MM.1S (cell line): ENCODE measurements at regions not wholly inside any gene's neighbourhood (a gene's known extent, or its start where the extent isn't known, plus 50 kb on each side); places are given as distances from the start of the nearest gene placed in this dataset.

Experiments used
- DNase-seq: peaks from one replicate; pipeline ENCODE4 v3.0.0-alpha.2; 2015
- H2AFZ ChIP-seq: fragments of 300-600 bp; sonication (generic); 2 replicates; pipeline ENCODE4 v1.6.0; 2016; ENCODE audit warnings: antibody characterized with exemption, low read length
- H3F3A ChIP-seq: fragments of 300-600 bp; sonication (generic); 2 replicates; pipeline ENCODE4 v1.6.1; 2016; ENCODE audit warnings: mild to moderate bottlenecking, antibody characterized with exemption, low read length, moderate library complexity, mixed read lengths; ENCODE audit not compliant: insufficient read depth
- H3K27ac ChIP-seq: fragments of 300-600 bp; sonication (generic); 2 replicates; pipeline ENCODE4 v1.5.1; 2016; ENCODE audit warnings: mild to moderate bottlenecking, low read length
- H3K27me3 ChIP-seq: fragments of 300-600 bp; sonication (generic); replicated peaks from 2 replicates; pipeline ENCODE4 v1.6.0; 2016; ENCODE audit warnings: low read length; ENCODE audit not compliant: insufficient read depth
- H3K36me3 ChIP-seq: fragments of 300-600 bp; sonication (generic); replicated peaks from 2 replicates; pipeline ENCODE4 v1.6.1; 2016; ENCODE audit warnings: mild to moderate bottlenecking, low read length, mixed read lengths; ENCODE audit not compliant: insufficient read depth
- H3K4me1 ChIP-seq: fragments of 300-600 bp; sonication (generic); 2 replicates; pipeline ENCODE4 v1.6.1; 2016; ENCODE audit warnings: low read length, mixed read lengths
- H3K4me2 ChIP-seq: fragments of 300-600 bp; sonication (generic); 2 replicates; pipeline ENCODE4 v1.6.0; 2016; ENCODE audit warnings: low read depth, low read length
- H3K4me3 ChIP-seq: fragments of 300-600 bp; sonication (generic); 2 replicates; pipeline ENCODE4 v1.5.1; 2016; ENCODE audit warnings: low read length, mixed read lengths
- H3K79me2 ChIP-seq: fragments of 300-600 bp; sonication (generic); 2 replicates; pipeline ENCODE4 v1.6.1; 2016; ENCODE audit warnings: mixed run types, low read length, mixed read lengths
- H3K9ac ChIP-seq: fragments of 300-600 bp; sonication (generic); 2 replicates; pipeline ENCODE4 v1.6.1; 2016; ENCODE audit warnings: low read length, mixed read lengths
- H3K9me2 ChIP-seq: fragments of 300-600 bp; sonication (generic); replicated peaks from 2 replicates; pipeline ENCODE4 v1.6.1; 2016; ENCODE audit warnings: mild to moderate bottlenecking, low read length, mixed read lengths; ENCODE audit not compliant: insufficient read depth
- H3K9me3 ChIP-seq: fragments of 300-600 bp; sonication (generic); replicated peaks from 2 replicates; pipeline ENCODE4 v1.6.1; 2016; ENCODE audit warnings: mild to moderate bottlenecking, low read length, mixed read lengths; ENCODE audit not compliant: insufficient read depth
- H4K20me1 ChIP-seq: fragments of 300-600 bp; sonication (generic); 2 replicates; pipeline ENCODE4 v1.6.1; 2016; ENCODE audit warnings: mild to moderate bottlenecking, low read length, moderate library complexity, mixed read lengths; ENCODE audit not compliant: insufficient read depth
- CTCF ChIP-seq: fragments of 300-600 bp; sonication (generic); IDR thresholded peaks from 2 replicates; pipeline ENCODE4 v1.5.1; 2016; ENCODE audit warnings: antibody characterized with exemption, low read length, mixed read lengths
- EZH2 ChIP-seq: fragments of 300-600 bp; sonication (generic); optimal IDR thresholded peaks from 2 replicates; pipeline ENCODE3; 2017; ENCODE audit warnings: low read depth, mild to moderate bottlenecking, antibody characterized with exemption, low read length, mixed read lengths
- EZH2phosphoT487 ChIP-seq: fragments of 300-600 bp; sonication (generic); IDR thresholded peaks from 2 replicates; pipeline ENCODE4 v1.6.1; 2018; ENCODE audit warnings: antibody characterized with exemption, low read length

GRCh38 chr12:39173726-39174125 is 268.3 kb upstream of the CPNE8 start:
- TF ChIP-seq EZH2, result no peak
- TF ChIP-seq CTCF, result no peak
- no peak for TF ChIP-seq EZH2phosphoT487
- Histone ChIP-seq H3K9me3 (no peaks in the 10 kb centered on the region), H3K79me2 (no peaks in the 10 kb centered on the region), H3K4me2 (no peak overlapping the region), H3K4me3 (no peak overlapping the region), H3K4me1 (no peaks in the 10 kb centered on the region), H3K9ac (no peak overlapping the region), H2AFZ (no peak overlapping the region), H4K20me1 (no peaks in the 10 kb centered on the region), H3K36me3 (no peaks in the 10 kb centered on the region), H3K27ac (no peak overlapping the region), H3K9me2 (no peaks in the 10 kb centered on the region), H3K27me3 (no peaks in the 10 kb centered on the region), H3F3A (no peaks in the 10 kb centered on the region)
- no peak for DNase-seq

- Histone ChIP-seq H3K79me2 (no peaks in the 10 kb centered on the region), H3K27me3 (no peaks in the 10 kb centered on the region), H3K9me3 (no peaks in the 10 kb centered on the region), H2AFZ (no peak overlapping the region), H3K4me2 (no peak overlapping the region), H4K20me1 (no peaks in the 10 kb centered on the region), H3K9ac (no peak overlapping the region), H3K4me3 (no peak overlapping the region), H3K36me3 (no peaks in the 10 kb centered on the region), H3F3A (no peaks in the 10 kb centered on the region), H3K27ac (no peak overlapping the region), H3K4me1 (no peaks in the 10 kb centered on the region), H3K9me2 (no peaks in the 10 kb centered on the region)
- no peak for TF ChIP-seq EZH2
- TF ChIP-seq EZH2phosphoT487, result no peak
- no peak for TF ChIP-seq CTCF
- no peak for DNase-seq
These were observed 259.9 kb upstream of the CPNE8 start for GRCh38 chr12:39165338-39165737.

GRCh38 chr12:39161465-39162085 is 256.2 kb upstream of the CPNE8 start:
- Histone ChIP-seq H4K20me1 (no peaks in the 10 kb centered on the region), H3K9ac (no peak overlapping the region), H3K79me2 (no peaks in the 10 kb centered on the region), H3K27me3 (no peaks in the 10 kb centered on the region), H3F3A (no peaks in the 10 kb centered on the region), H3K9me3 (no peaks in the 10 kb centered on the region), H3K4me2 (no peak overlapping the region), H3K4me1 (no peaks in the 10 kb centered on the region), H3K27ac (no peak overlapping the region), H2AFZ (no peak overlapping the region), H3K4me3 (no peak overlapping the region), H3K9me2 (no peaks in the 10 kb centered on the region), H3K36me3 (no peaks in the 10 kb centered on the region)
- TF ChIP-seq CTCF, result no peak
- no peak for TF ChIP-seq EZH2phosphoT487
- no peak for TF ChIP-seq EZH2
- DNase-seq, result no peak
